Karpas-422 (cell line): ENCODE measurements at regions not wholly inside any gene's neighbourhood (a gene's known extent, or its start where the extent isn't known, plus 50 kb on each side); places are given as distances from the start of the nearest gene placed in this dataset.

Source experiments
- DNase-seq: peaks from one replicate; pipeline ENCODE4 v3.0.0-alpha.2; 2015
- H2AFZ ChIP-seq: fragments of 200-600 bp; sonication (generic); 2 replicates; pipeline ENCODE4 v1.6.1; 2014; ENCODE audit warnings: antibody characterized with exemption, low read length, mixed read lengths
- H3K27ac ChIP-seq: fragments of 200-600 bp; sonication (generic); 2 replicates; pipeline ENCODE4 v1.5.1; 2014; ENCODE audit warnings: mild to moderate bottlenecking, low read length, moderate library complexity
- H3K27me3 ChIP-seq: fragments of 200-600 bp; sonication (generic); 2 replicates; pipeline ENCODE4 v1.6.1; 2014; ENCODE audit warnings: low read length, mixed read lengths
- H3K36me3 ChIP-seq: fragments of 200-600 bp; sonication (generic); 2 replicates; pipeline ENCODE4 v1.6.1; 2014; ENCODE audit warnings: low read length, mixed read lengths; ENCODE audit not compliant: insufficient read depth
- H3K4me1 ChIP-seq: fragments of 200-600 bp; sonication (generic); 2 replicates; pipeline ENCODE4 v1.6.1; 2014; ENCODE audit warnings: mild to moderate bottlenecking, low read length, mixed read lengths
- H3K4me2 ChIP-seq: fragments of 200-600 bp; sonication (generic); 2 replicates; pipeline ENCODE4 v1.6.1; 2014; ENCODE audit warnings: low read length, low read depth, mild to moderate bottlenecking; ENCODE audit not compliant: poor library complexity, severe bottlenecking
- H3K4me3 ChIP-seq: fragments of 200-600 bp; sonication (generic); 2 replicates; pipeline ENCODE4 v1.5.1; 2014; ENCODE audit warnings: mild to moderate bottlenecking, antibody characterized with exemption, low read length, mixed read lengths
- H3K79me2 ChIP-seq: fragments of 200-600 bp; sonication (generic); 2 replicates; pipeline ENCODE4 v1.6.1; 2014; ENCODE audit warnings: mild to moderate bottlenecking, low read length, mixed read lengths
- H3K9ac ChIP-seq: fragments of 200-600 bp; sonication (generic); 2 replicates; pipeline ENCODE4 v1.6.0; 2014; ENCODE audit warnings: low read length
- H3K9me2 ChIP-seq: fragments of 200-600 bp; sonication (generic), shearing (Covaris generic); replicated peaks from 2 replicates; pipeline ENCODE4 v1.6.0; 2014; ENCODE audit warnings: mild to moderate bottlenecking, low read length, moderate library complexity; ENCODE audit not compliant: insufficient read depth
- H3K9me3 ChIP-seq: fragments of 300-700, 200-600 bp; sonication (generic); 2 replicates; pipeline ENCODE4 v1.6.1; 2014; ENCODE audit warnings: low read length, mixed read lengths
- H4K20me1 ChIP-seq: fragments of 200-600 bp; sonication (generic); 2 replicates; pipeline ENCODE4 v1.6.1; 2014; ENCODE audit warnings: mild to moderate bottlenecking, antibody characterized with exemption, low read length, low read depth; ENCODE audit not compliant: insufficient read depth

GRCh38 chr18:68267583-68267982, 447.3 kb downstream of the TMX3 start:
- H3K4me2 ChIP-seq = no peak overlapping the region
- no peak overlapping the region for H3K27ac ChIP-seq
- no peaks in the 10 kb centered on the region for H3K4me1 ChIP-seq
- peaks cover 32% of the 10 kb centered on the region; the same call in 1 of the 2 replicates for H3K9me3 ChIP-seq
- no peak overlapping the region for H3K9ac ChIP-seq
- H4K20me1 ChIP-seq = no peaks in the 10 kb centered on the region
- H3K36me3 ChIP-seq = no peaks in the 10 kb centered on the region
- no peak overlapping the region for H2AFZ ChIP-seq
- no peaks in the 10 kb centered on the region for H3K9me2 ChIP-seq
- no peaks in the 10 kb centered on the region for H3K79me2 ChIP-seq
- no peaks in the 10 kb centered on the region for H3K27me3 ChIP-seq
- H3K4me3 ChIP-seq = no peak overlapping the region
- no peak for DNase-seq

GRCh38 chr18:68263481-68263880, 451.4 kb downstream of the TMX3 start:
- Histone ChIP-seq H3K4me1 (no peaks in the 10 kb centered on the region), H3K27ac (no peak overlapping the region), H4K20me1 (no peaks in the 10 kb centered on the region), H3K9ac (no peak overlapping the region), H3K4me3 (no peak overlapping the region), H3K9me2 (no peaks in the 10 kb centered on the region), H3K4me2 (no peak overlapping the region), H3K36me3 (no peaks in the 10 kb centered on the region), H3K9me3 (peaks cover 48% of the 10 kb centered on the region), H2AFZ (no peak overlapping the region), H3K79me2 (no peaks in the 10 kb centered on the region), H3K27me3 (no peaks in the 10 kb centered on the region)
- DNase-seq = no peak

- Histone ChIP-seq H3K27me3 (no peaks in the 10 kb centered on the region), H3K4me3 (no peak overlapping the region)
These were observed 452.1 kb downstream of the TMX3 start for GRCh38 chr18:68262690-68263294.

GRCh38 chr18:68256418-68257067, 458.4 kb downstream of the TMX3 start:
- H3K4me2 ChIP-seq = no peak overlapping the region
- H3K27ac ChIP-seq = no peak overlapping the region
- no peaks in the 10 kb centered on the region for H3K79me2 ChIP-seq
- no peak for DNase-seq
- no peaks in the 10 kb centered on the region for H3K9me2 ChIP-seq
- H4K20me1 ChIP-seq = no peaks in the 10 kb centered on the region
- no peaks in the 10 kb centered on the region for H3K4me1 ChIP-seq
- H3K27me3 ChIP-seq = no peaks in the 10 kb centered on the region
- no peak overlapping the region for H3K9ac ChIP-seq
- H3K4me3 ChIP-seq = no peak overlapping the region
- H2AFZ ChIP-seq = no peak overlapping the region
- peaks cover 26% of the 10 kb centered on the region for H3K9me3 ChIP-seq
- no peaks in the 10 kb centered on the region for H3K36me3 ChIP-seq

More at GRCh38 chr18:68262690-68263294, 452.1 kb downstream of the TMX3 start:
- Histone ChIP-seq H3K9me3 (peaks cover 49% of the 10 kb centered on the region), H3K27ac (no peak overlapping the region), H3K9ac (no peak overlapping the region), H3K4me1 (no peaks in the 10 kb centered on the region), H2AFZ (no peak overlapping the region), H3K9me2 (no peaks in the 10 kb centered on the region), H3K79me2 (no peaks in the 10 kb centered on the region), H4K20me1 (no peaks in the 10 kb centered on the region), H3K36me3 (no peaks in the 10 kb centered on the region), H3K4me2 (no peak overlapping the region)
- DNase-seq = no peak

GRCh38 chr18:68244786-68245185, 470.1 kb downstream of the TMX3 start:
- H3K9me3 ChIP-seq = peaks cover 23% of the 10 kb centered on the region
- no peaks in the 10 kb centered on the region for H3K79me2 ChIP-seq
- H3K4me2 ChIP-seq = no peak overlapping the region
- H3K9me2 ChIP-seq = no peaks in the 10 kb centered on the region
- H3K36me3 ChIP-seq = no peaks in the 10 kb centered on the region
- H3K9ac ChIP-seq = no peak overlapping the region
- no peak overlapping the region for H3K27ac ChIP-seq
- no peak overlapping the region for H3K4me3 ChIP-seq
- no peak for DNase-seq
- no peak overlapping the region for H2AFZ ChIP-seq
- no peaks in the 10 kb centered on the region for H4K20me1 ChIP-seq
- no peaks in the 10 kb centered on the region for H3K4me1 ChIP-seq
- H3K27me3 ChIP-seq = no peaks in the 10 kb centered on the region

GRCh38 chr18:68241881-68242280, 473.0 kb downstream of the TMX3 start:
- H3K27ac ChIP-seq = no peak overlapping the region
- H3K9me3 ChIP-seq = peaks cover 32% of the 10 kb centered on the region
- no peak overlapping the region for H2AFZ ChIP-seq
- H3K9me2 ChIP-seq = no peaks in the 10 kb centered on the region
- H3K4me2 ChIP-seq = no peak overlapping the region
- H3K36me3 ChIP-seq = no peaks in the 10 kb centered on the region
- no peak for DNase-seq
- H4K20me1 ChIP-seq = no peaks in the 10 kb centered on the region
- H3K27me3 ChIP-seq = no peaks in the 10 kb centered on the region
- H3K4me1 ChIP-seq = no peaks in the 10 kb centered on the region
- H3K4me3 ChIP-seq = no peak overlapping the region
- no peaks in the 10 kb centered on the region for H3K79me2 ChIP-seq
- no peak overlapping the region for H3K9ac ChIP-seq

GRCh38 chr18:68234676-68235075, 480.2 kb downstream of the TMX3 start:
- Histone ChIP-seq H4K20me1 (no peaks in the 10 kb centered on the region), H3K27me3 (no peaks in the 10 kb centered on the region)
- DNase-seq = no peak

GRCh38 chr18:68234131-68234530, 480.8 kb downstream of the TMX3 start:
- no peaks in the 10 kb centered on the region for H3K9me2 ChIP-seq
- no peaks in the 10 kb centered on the region for H3K27me3 ChIP-seq
- H3K79me2 ChIP-seq = no peaks in the 10 kb centered on the region
- no peak overlapping the region for H3K9ac ChIP-seq
- H3K4me3 ChIP-seq = no peak overlapping the region
- no peaks in the 10 kb centered on the region for H3K36me3 ChIP-seq
- no peak overlapping the region for H3K4me2 ChIP-seq
- H2AFZ ChIP-seq = no peak overlapping the region
- no peak for DNase-seq
- peaks cover 60% of the 10 kb centered on the region for H3K9me3 ChIP-seq
- no peaks in the 10 kb centered on the region for H4K20me1 ChIP-seq
- no peaks in the 10 kb centered on the region for H3K4me1 ChIP-seq
- no peak overlapping the region for H3K27ac ChIP-seq

More at GRCh38 chr18:68234676-68235075, 480.2 kb downstream of the TMX3 start:
- no peak overlapping the region for H3K4me2 ChIP-seq
- no peak overlapping the region for H3K27ac ChIP-seq
- H3K9me2 ChIP-seq = no peaks in the 10 kb centered on the region
- H3K9me3 ChIP-seq = peaks cover 57% of the 10 kb centered on the region
- no peaks in the 10 kb centered on the region for H3K36me3 ChIP-seq
- H3K4me3 ChIP-seq = no peak overlapping the region
- no peak overlapping the region for H3K9ac ChIP-seq
- no peaks in the 10 kb centered on the region for H3K4me1 ChIP-seq
- H3K79me2 ChIP-seq = no peaks in the 10 kb centered on the region
- no peak overlapping the region for H2AFZ ChIP-seq
